Cardiac muscle cell (in vitro differentiated cells and primary cell): ENCODE measurements at regions not wholly inside any gene's neighbourhood (a gene's known extent, or its start where the extent isn't known, plus 50 kb on each side); places are given as distances from the start of the nearest gene placed in this dataset.

ENCODE experiments used
- DNase-seq, 2 donors: peaks; one replicate each; pipeline versions ENCODE4 v3.0.0 to v3.0.0-alpha.2; 2010 to 2017; ENCODE audit warnings: low read depth in 1 of 2, low spot score in 1 of 2
- H3K27ac ChIP-seq: fragments of 200-600 bp; sonication (generic); 2 replicates; pipeline ENCODE4 v1.5.1; 2016
- H3K27me3 ChIP-seq: fragments of 200-600 bp; sonication (generic); 2 replicates; pipeline ENCODE4 v1.6.0; 2016; ENCODE audit warnings: control low read depth
- H3K36me3 ChIP-seq: fragments of 200-600 bp; sonication (generic); 2 replicates; pipeline ENCODE4 v1.5.1; 2016; ENCODE audit warnings: control low read depth
- H3K4me1 ChIP-seq: fragments of 200-600 bp; sonication (generic); 2 replicates; pipeline ENCODE4 v1.8.1; 2017; ENCODE audit warnings: low read depth, mild to moderate bottlenecking, mixed run types
- H3K4me3 ChIP-seq: fragments of 200-600 bp; sonication (generic); 2 replicates; pipeline ENCODE4 v1.5.1; 2016; ENCODE audit warnings: mild to moderate bottlenecking
- H3K9me3 ChIP-seq: fragments of 200-600 bp; sonication (generic); 2 replicates; pipeline ENCODE4 v1.5.1; 2017; ENCODE audit warnings: low read depth, mild to moderate bottlenecking, control low read depth
- TF ChIP-seq, protein P1 (sequence below): IDR thresholded peaks from 2 replicates; pipeline ENCODE4 v1.5.1; 2012; ENCODE audit warnings: low read depth, mild to moderate bottlenecking, low read length

DNA sequence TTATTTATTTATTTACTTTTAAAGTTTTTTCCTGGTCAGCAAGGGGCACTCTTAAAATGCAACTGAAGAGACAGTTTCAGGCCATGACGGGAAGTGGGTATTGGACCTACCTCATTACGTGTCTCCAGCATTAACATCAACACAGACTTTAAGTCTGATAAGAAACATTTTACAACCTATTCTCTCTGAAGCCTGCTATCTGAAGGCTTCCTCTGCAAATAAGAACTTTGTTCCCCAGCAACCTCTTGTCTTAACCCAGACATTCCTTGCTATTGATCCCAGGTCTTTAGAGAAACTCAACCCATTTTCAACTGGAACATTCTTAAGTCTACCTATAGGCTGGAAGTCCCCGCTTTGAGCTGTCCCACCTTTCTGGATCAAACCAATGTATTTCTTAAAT is 258.3 kb upstream of the TMPRSS15 start:
- Histone ChIP-seq H3K36me3 (no peaks in the 10 kb centered on the region), H3K27me3 (no peaks in the 10 kb centered on the region), H3K4me1 (no peaks in the 10 kb centered on the region), H3K4me3 (no peak overlapping the region), H3K9me3 (no peaks in the 10 kb centered on the region), H3K27ac (no peak overlapping the region)
- DNase-seq, result no peak
- TF ChIP-seq, protein P1, sequence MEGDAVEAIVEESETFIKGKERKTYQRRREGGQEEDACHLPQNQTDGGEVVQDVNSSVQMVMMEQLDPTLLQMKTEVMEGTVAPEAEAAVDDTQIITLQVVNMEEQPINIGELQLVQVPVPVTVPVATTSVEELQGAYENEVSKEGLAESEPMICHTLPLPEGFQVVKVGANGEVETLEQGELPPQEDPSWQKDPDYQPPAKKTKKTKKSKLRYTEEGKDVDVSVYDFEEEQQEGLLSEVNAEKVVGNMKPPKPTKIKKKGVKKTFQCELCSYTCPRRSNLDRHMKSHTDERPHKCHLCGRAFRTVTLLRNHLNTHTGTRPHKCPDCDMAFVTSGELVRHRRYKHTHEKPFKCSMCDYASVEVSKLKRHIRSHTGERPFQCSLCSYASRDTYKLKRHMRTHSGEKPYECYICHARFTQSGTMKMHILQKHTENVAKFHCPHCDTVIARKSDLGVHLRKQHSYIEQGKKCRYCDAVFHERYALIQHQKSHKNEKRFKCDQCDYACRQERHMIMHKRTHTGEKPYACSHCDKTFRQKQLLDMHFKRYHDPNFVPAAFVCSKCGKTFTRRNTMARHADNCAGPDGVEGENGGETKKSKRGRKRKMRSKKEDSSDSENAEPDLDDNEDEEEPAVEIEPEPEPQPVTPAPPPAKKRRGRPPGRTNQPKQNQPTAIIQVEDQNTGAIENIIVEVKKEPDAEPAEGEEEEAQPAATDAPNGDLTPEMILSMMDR, result no peak

DNA sequence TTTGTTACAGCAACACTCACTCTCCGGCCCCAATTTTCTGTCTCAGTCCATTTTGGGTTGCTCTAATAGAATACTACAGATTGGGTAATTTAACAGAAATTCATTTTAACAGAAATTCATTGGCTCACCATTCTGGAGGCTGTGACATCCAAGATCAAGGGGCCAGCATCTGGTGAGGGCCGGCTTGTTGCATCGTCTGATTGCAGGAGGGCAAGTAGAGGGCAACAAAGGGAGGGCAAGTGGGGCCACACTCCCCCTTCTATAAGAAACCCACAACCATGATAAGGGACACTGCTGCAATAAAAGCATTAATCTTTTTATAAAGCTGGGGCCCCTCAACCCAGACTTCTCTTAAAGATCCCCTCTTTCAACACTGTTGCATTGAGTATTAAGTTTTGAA is 260.1 kb upstream of the TMPRSS15 start:
- Histone ChIP-seq H3K27ac (no peak overlapping the region), H3K36me3 (no peaks in the 10 kb centered on the region), H3K27me3 (no peaks in the 10 kb centered on the region), H3K4me3 (no peak overlapping the region), H3K4me1 (no peaks in the 10 kb centered on the region), H3K9me3 (no peaks in the 10 kb centered on the region)
- DNase-seq, result no peak
- TF ChIP-seq, protein P1, result no peak

DNA sequence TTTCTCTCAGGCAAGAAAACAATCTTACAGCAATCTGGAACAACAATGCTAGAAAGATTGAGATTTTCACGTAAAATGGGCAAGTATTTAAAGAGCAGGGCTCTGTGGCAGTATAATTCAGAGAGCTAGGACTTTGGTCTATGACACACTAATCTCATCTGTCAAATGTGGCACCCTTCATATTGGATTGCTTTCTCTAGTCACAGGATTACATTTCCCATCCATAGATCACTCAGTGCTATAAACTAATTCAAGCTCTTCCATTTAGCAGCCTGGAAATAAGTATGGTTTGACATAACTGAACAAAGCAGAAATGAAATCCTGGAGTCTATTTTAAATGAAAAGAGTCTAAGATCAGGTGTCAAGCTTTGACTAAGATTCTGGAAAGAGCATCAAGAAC is 263.1 kb upstream of the TMPRSS15 start:
- no peak overlapping the region for H3K4me3 ChIP-seq
- TF ChIP-seq, protein P1, result no peak
- no peaks in the 10 kb centered on the region for H3K9me3 ChIP-seq
- H3K27me3 ChIP-seq, result no peaks in the 10 kb centered on the region
- H3K36me3 ChIP-seq, result no peaks in the 10 kb centered on the region
- no peaks in the 10 kb centered on the region for H3K4me1 ChIP-seq
- DNase-seq, result no peak
- no peak overlapping the region for H3K27ac ChIP-seq

DNA sequence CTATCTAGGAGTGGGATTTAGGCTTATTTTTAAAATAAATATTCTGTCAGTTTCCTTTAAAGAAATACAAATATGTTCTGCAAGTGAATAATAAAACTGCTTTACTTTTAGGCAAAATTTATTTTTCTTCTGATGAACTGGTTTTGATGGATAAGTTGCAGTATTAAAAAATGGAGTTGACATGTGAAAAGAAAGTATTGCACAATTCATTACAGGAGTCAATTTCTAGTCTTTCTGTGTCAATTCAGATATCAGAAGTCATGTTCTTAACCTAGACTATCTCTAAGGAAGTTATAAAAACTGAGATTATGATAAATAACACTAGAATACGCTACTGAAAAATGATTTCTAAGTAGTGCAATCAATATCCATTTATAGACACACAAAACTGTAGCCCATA is 270.2 kb upstream of the TMPRSS15 start:
- Histone ChIP-seq H3K27ac (no peak overlapping the region), H3K9me3 (no peaks in the 10 kb centered on the region), H3K4me1 (no peaks in the 10 kb centered on the region), H3K4me3 (no peak overlapping the region), H3K27me3 (no peaks in the 10 kb centered on the region), H3K36me3 (no peaks in the 10 kb centered on the region)
- TF ChIP-seq, protein P1, result no peak
- no peak for DNase-seq

DNA sequence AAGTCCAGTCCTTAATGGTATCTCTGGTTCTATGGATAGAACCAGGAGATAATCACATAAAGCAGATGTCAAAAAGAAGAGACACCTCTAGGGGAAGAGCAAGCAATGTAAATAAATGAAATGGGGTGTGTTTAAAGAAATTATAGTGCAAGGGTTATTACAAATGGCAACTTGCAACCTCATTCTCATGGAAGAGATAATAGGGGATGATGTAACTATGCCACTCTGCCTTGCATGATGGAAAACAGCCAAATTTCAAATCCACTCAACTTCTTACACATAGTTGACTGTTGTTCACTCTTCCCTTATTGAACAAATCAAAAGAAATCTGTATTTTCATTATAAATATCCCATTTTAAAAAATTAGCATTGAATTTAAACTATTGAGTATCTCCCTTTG is 274.0 kb upstream of the TMPRSS15 start:
- Histone ChIP-seq H3K4me1 (no peaks in the 10 kb centered on the region), H3K27ac (no peak overlapping the region), H3K36me3 (no peaks in the 10 kb centered on the region), H3K9me3 (no peaks in the 10 kb centered on the region), H3K4me3 (no peak overlapping the region), H3K27me3 (no peaks in the 10 kb centered on the region)
- no peak for DNase-seq
- TF ChIP-seq, protein P1, result no peak

DNA sequence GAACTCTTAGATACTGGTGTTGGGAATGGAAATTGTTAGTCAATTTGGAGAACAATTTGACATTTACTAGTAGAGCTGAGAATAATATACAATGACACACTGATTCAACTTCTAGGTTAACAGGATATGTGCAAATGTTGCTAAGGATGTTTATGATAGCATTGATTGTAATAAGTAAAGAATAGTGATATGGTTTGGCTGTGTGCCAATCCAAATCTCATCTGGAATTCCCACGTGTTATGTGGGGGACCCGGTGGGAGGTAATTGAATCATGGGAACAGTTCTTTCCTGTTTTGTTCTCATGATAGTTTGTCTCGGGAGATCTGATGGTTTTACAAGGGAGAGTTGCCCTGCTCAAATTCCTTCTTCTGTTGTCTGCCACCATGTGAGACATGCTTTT is 302.4 kb upstream of the TMPRSS15 start:
- Histone ChIP-seq H3K4me3 (no peak overlapping the region), H3K36me3 (no peaks in the 10 kb centered on the region), H3K9me3 (no peaks in the 10 kb centered on the region), H3K27ac (no peak overlapping the region), H3K4me1 (no peaks in the 10 kb centered on the region), H3K27me3 (no peaks in the 10 kb centered on the region)
- TF ChIP-seq, protein P1, result no peak
- no peak for DNase-seq
